ENCODE measurements at regions not wholly inside any gene's neighbourhood (a gene's known extent, or its start where the extent isn't known, plus 50 kb on each side); places are given as distances from the start of the nearest gene placed in this dataset.
"Not testable (repeated sequence)": the region's sequence is repeated elsewhere in the genome, so short reads cannot be mapped to it uniquely, and the experiment has no call there.

DNA sequence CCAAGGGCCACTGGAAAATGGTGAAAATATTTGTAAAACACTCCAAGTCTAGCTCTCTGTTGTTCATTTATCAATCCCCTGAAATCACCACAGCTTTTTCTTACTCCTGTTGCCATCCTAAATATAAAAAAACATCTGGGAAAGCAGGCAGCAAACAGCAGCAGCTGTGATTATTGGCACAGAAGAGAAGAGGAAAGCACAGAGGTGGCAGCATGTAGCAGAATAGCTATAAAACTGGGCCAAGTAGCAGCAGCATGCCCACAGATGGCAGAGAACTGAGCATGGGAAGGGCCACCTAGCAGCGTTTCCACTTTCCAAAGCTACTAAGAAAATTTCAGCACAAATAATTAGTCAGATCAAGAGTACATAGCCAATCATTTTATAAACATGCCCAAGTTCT is 307.2 kb downstream of the SLC7A11 start:
- Histone ChIP-seq H3K4me3 (ENCODE audit: low read length) (no peak overlapping the region), H3K36me3 (ENCODE audit: control insufficient read depth, insufficient read depth, low read length) (no peaks in the 10 kb centered on the region), H3K27me3 (ENCODE audit: control insufficient read depth, insufficient read depth, low read length) (no peaks in the 10 kb centered on the region), H3K4me1 (ENCODE audit: control insufficient read depth, insufficient read depth, low read length) (peaks cover 3% of the 10 kb centered on the region), H3K9me3 (replicated peaks; ENCODE audit: control insufficient read depth, low read depth, low read length) (no peaks in the 10 kb centered on the region), H3K27ac (ENCODE audit: low read length) (peak overlapping the region; percentile 44)
- no CpG with 5 or more reads among the region's 1 CpG for WGBS (ENCODE audit: insufficient coverage)
- peak; percentile 82 for DNase-seq

DNA sequence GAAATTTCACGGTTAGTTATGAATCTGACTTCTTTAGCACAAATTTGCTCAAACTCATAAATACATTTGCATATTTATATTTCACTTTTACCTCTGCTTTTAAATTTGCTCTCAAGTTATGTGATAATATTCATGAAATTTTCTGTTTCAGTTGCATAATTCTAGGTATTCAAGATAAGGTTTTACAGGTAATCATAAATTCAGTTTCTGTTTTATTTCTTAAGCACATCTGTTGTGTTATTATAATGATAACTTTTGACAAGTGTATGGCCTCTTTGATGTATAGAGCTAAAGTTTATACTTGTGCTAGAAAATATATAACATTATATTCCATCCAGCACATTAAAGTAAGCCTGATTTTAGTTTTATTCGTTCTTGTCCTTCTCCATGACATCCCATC is 308.1 kb downstream of the SLC7A11 start:
- H3K36me3 ChIP-seq (ENCODE audit: control insufficient read depth, insufficient read depth, low read length), result no peaks in the 10 kb centered on the region
- H3K27ac ChIP-seq (ENCODE audit: low read length), result no peak overlapping the region
- peaks cover 3% of the 10 kb centered on the region for H3K4me1 ChIP-seq (ENCODE audit: control insufficient read depth, insufficient read depth, low read length)
- H3K9me3 ChIP-seq (replicated peaks; ENCODE audit: control insufficient read depth, low read depth, low read length), result no peaks in the 10 kb centered on the region
- WGBS (ENCODE audit: insufficient coverage), result no CpG with 5 or more reads among the region's 2 CpGs
- H3K4me3 ChIP-seq (ENCODE audit: low read length), result no peak overlapping the region
- H3K27me3 ChIP-seq (ENCODE audit: control insufficient read depth, insufficient read depth, low read length), result no peaks in the 10 kb centered on the region
- no peak for DNase-seq

DNA sequence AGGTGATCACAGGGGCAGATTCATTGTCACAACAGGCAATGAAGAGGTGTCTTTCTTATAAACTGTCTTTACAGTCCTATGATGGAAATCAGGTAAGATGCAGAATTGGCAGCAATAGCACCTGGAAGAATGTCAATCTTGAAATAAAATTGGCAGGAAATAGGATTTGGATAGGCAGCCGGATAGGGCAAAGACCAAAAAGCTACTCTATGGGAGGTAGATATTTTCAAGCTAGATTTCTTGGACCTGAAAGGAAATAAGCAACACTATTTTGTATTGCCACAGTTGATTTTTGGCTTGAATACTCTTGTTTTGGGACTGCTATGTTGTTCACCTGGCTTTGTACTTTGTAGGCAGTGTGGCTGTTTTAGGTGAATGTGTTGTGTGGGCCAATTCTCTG is 314.2 kb downstream of the SLC7A11 start:
- Histone ChIP-seq H3K36me3 (ENCODE audit: control insufficient read depth, insufficient read depth, low read length) (no peaks in the 10 kb centered on the region), H3K4me1 (ENCODE audit: control insufficient read depth, insufficient read depth, low read length) (no peaks in the 10 kb centered on the region), H3K9me3 (replicated peaks; ENCODE audit: control insufficient read depth, low read depth, low read length) (no peaks in the 10 kb centered on the region), H3K4me3 (ENCODE audit: low read length) (no peak overlapping the region), H3K27ac (ENCODE audit: low read length) (no peak overlapping the region), H3K27me3 (ENCODE audit: control insufficient read depth, insufficient read depth, low read length) (no peaks in the 10 kb centered on the region)
- 50% methylated on average over 1 of the region's 1 CpG for WGBS (ENCODE audit: insufficient coverage)
- no peak for DNase-seq

DNA sequence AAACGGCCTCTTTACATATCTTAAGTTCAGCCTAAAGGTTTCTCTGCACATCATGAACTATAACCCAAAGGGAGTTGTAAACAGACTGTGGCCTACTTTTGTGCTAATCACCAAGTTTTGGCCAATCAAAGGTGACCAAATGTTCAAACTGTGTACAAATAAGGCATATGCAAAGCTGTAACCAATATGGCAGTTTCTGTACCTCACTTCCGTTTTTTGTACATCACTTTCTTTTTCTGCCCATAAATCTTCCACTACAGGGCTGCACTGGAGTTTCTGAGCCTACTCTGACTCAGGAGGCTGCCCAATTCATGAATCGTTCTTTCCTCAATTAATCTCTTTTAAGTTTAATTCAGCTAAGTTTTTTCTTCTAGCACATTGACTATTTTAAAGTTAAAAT is 318.7 kb downstream of the SLC7A11 start:
- Histone ChIP-seq H3K4me1 (ENCODE audit: control insufficient read depth, insufficient read depth, low read length) (no peaks in the 10 kb centered on the region), H3K9me3 (replicated peaks; ENCODE audit: control insufficient read depth, low read depth, low read length) (no peaks in the 10 kb centered on the region), H3K27me3 (ENCODE audit: control insufficient read depth, insufficient read depth, low read length) (no peaks in the 10 kb centered on the region), H3K36me3 (ENCODE audit: control insufficient read depth, insufficient read depth, low read length) (no peaks in the 10 kb centered on the region), H3K27ac (ENCODE audit: low read length) (no peak overlapping the region), H3K4me3 (ENCODE audit: low read length) (no peak overlapping the region)
- WGBS (ENCODE audit: insufficient coverage), result 50% methylated on average over 1 of the region's 3 CpGs
- no peak for DNase-seq

DNA sequence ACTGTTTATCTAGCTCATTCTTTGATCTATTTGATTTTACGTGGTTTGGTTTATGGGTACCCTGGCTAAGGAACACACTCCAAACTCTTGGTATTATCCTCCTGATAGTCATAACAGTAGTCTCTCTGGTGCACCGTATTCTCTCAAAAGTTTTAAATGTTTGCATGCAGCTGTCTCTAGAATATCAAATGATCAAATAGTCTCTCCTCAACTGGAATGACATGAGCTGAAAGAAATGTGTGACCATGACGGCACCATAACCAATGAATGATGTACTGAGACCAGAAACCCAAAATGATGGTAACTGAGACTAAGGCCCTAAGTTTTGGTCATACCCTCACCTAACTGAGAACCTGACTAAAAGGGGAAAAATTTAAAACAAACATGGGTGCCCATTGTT is 319.4 kb downstream of the SLC7A11 start:
- no CpG with 5 or more reads among the region's 3 CpGs for WGBS (ENCODE audit: insufficient coverage)
- H3K4me3 ChIP-seq (ENCODE audit: low read length), result no peak overlapping the region
- no peaks in the 10 kb centered on the region for H3K9me3 ChIP-seq (replicated peaks; ENCODE audit: control insufficient read depth, low read depth, low read length)
- no peaks in the 10 kb centered on the region for H3K27me3 ChIP-seq (ENCODE audit: control insufficient read depth, insufficient read depth, low read length)
- H3K4me1 ChIP-seq (ENCODE audit: control insufficient read depth, insufficient read depth, low read length), result no peaks in the 10 kb centered on the region
- H3K36me3 ChIP-seq (ENCODE audit: control insufficient read depth, insufficient read depth, low read length), result no peaks in the 10 kb centered on the region
- H3K27ac ChIP-seq (ENCODE audit: low read length), result no peak overlapping the region
- peak; percentile 30 for DNase-seq

DNA sequence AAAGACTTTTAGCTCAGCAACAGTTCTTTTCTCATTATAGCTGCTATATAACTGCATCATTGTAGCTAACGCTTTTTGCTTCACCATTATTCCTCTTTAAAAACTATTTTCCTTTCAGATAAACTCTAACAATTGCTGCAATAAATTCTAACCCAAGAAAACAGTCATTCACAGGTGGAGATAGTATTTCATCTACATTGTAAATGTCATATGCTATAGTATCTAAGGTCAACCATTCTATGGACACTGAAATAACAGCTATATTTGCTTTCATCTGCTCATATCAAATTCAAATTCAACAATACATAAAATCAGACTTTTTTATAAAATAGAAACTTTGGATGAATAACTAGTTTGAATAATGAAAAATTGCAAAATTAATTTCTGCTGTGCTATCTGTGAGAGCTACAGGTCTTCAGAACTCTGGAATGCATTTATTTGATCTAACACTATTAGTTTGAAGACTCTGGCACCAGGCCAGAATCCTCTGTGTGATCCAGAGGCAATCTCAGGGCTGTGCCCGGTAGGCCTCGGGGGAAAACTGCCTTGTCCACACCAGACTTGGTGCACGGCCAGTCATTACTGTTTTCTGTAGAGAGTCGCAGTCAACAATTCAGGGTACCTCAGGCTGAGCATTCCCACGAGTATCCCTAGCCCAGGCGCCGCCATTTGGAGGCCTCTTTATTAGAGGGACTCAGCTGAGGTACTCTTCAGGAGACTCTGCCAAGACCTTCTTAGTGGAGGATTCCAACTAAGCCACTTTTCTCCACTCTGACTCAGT is 332.4 kb downstream of the SLC7A11 start:
- Histone ChIP-seq H3K36me3 (ENCODE audit: control insufficient read depth, insufficient read depth, low read length) (no peaks in the 10 kb centered on the region), H3K27me3 (ENCODE audit: control insufficient read depth, insufficient read depth, low read length) (no peaks in the 10 kb centered on the region), H3K4me3 (ENCODE audit: low read length) (no peak overlapping the region), H3K27ac (ENCODE audit: low read length) (no peak overlapping the region), H3K4me1 (ENCODE audit: control insufficient read depth, insufficient read depth, low read length) (no peaks in the 10 kb centered on the region), H3K9me3 (replicated peaks; ENCODE audit: control insufficient read depth, low read depth, low read length) (no peaks in the 10 kb centered on the region)
- WGBS (ENCODE audit: insufficient coverage), result 38% methylated on average over 7 of the region's 8 CpGs
- DNase-seq, result peak; percentile 16

DNA sequence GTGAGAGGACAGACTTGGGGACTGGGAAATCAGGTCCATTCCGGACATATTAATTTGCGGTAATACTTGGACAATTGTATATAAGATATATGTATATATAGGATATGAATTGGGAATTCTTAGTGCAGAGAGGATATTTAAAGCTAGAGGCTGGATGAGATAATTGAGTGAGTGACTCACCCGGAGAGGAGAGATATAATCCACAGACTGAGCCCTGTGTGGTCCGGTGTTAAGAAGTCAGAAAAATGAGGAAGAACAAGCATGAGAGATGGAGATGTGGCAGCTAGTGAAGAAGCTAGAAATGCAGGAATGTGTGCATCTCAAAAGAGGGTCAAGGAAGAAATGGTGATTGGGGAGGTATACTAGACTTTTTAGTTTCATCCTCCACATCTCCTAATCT is 336.2 kb downstream of the SLC7A11 start:
- no peak overlapping the region for H3K27ac ChIP-seq (ENCODE audit: low read length)
- H3K27me3 ChIP-seq (ENCODE audit: control insufficient read depth, insufficient read depth, low read length), result no peaks in the 10 kb centered on the region
- H3K36me3 ChIP-seq (ENCODE audit: control insufficient read depth, insufficient read depth, low read length), result no peaks in the 10 kb centered on the region
- WGBS (ENCODE audit: insufficient coverage), result 67% methylated on average over 2 of the region's 4 CpGs
- no peak overlapping the region for H3K4me3 ChIP-seq (ENCODE audit: low read length)
- H3K4me1 ChIP-seq (ENCODE audit: control insufficient read depth, insufficient read depth, low read length), result no peaks in the 10 kb centered on the region
- H3K9me3 ChIP-seq (replicated peaks; ENCODE audit: control insufficient read depth, low read depth, low read length), result no peaks in the 10 kb centered on the region
- DNase-seq, result no peak

DNA sequence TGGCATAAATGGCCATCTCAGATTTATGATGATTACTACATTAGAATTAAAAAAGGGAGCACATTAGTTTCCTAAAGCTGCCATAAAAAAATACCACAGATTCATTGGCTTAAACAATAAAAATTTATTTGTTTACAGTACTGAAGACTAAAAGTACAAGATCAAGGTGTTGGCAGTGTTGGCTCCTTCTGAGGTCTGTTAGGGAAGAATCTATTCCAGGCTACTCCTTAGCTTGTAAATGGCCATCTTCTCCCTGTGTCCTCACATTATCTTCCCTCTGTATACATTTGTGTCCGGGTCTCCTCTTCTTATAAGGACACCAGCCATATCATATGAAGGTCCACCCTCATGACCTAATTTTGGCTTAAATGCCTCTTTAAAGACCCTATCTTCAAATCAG is 341.0 kb downstream of the SLC7A11 start:
- Histone ChIP-seq H3K4me3 (ENCODE audit: low read length) (no peak overlapping the region), H3K36me3 (ENCODE audit: control insufficient read depth, insufficient read depth, low read length) (no peaks in the 10 kb centered on the region), H3K4me1 (ENCODE audit: control insufficient read depth, insufficient read depth, low read length) (no peaks in the 10 kb centered on the region), H3K9me3 (replicated peaks; ENCODE audit: control insufficient read depth, low read depth, low read length) (no peaks in the 10 kb centered on the region), H3K27me3 (ENCODE audit: control insufficient read depth, insufficient read depth, low read length) (no peaks in the 10 kb centered on the region), H3K27ac (ENCODE audit: low read length) (no peak overlapping the region)
- WGBS (ENCODE audit: insufficient coverage), result no CpG with 5 or more reads among the region's 1 CpG
- DNase-seq, result peak; percentile 6

DNA sequence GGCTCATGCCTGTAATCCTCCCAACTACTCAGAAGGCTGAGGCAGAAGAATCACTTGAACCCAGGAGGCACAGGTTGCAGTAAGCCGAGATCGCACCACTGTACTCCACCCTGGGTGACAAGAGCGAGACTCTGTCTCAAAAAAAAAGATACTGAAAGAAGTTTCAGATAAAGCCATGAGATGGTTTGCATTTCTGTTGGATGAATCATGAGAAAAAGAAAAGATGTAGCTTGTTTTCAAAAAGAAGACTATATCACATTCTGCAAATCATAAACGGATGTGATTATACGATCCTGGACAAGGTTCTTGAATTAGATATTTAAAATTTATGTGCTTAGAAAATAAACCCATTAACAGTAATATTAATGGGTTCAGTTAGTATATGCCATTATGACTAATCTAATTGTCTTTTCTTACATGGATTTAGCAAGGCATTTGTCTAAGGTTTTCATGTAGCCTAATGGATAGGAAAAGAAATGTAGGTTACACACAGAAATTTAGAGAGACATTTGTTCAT is 345.9 kb downstream of the SLC7A11 start:
- no peaks in the 10 kb centered on the region for H3K9me3 ChIP-seq (replicated peaks; ENCODE audit: control insufficient read depth, low read depth, low read length)
- no peaks in the 10 kb centered on the region for H3K4me1 ChIP-seq (ENCODE audit: control insufficient read depth, insufficient read depth, low read length)
- no peaks in the 10 kb centered on the region for H3K27me3 ChIP-seq (ENCODE audit: control insufficient read depth, insufficient read depth, low read length)
- no peak overlapping the region for H3K27ac ChIP-seq (ENCODE audit: low read length)
- no peak for DNase-seq
- no CpG with 5 or more reads among the region's 5 CpGs for WGBS (ENCODE audit: insufficient coverage)
- H3K36me3 ChIP-seq (ENCODE audit: control insufficient read depth, insufficient read depth, low read length), result no peaks in the 10 kb centered on the region
- no peak overlapping the region for H3K4me3 ChIP-seq (ENCODE audit: low read length)

DNA sequence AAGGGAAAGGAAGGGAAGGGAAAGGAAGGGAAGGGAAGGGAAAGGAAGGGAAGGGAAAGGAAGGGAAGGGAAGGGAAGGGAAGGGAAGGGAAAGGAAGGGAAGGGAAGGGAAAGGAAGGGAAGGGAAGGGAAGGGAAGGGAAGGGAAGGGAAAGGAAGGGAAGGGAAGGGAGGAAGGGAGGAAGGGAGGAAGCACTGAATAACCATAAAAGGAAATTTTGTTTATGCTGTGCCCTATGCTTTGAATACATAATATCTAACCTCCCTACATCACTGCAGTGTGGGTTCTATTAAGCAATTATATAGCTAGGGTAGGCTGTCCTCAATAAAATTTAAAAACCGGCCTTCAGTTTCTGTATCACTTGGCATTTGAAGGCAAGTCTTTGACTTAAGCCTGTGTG is 346.6 kb downstream of the SLC7A11 start:
- DNase-seq; H3K27me3 ChIP-seq (ENCODE audit: control insufficient read depth, insufficient read depth, low read length); H3K27ac ChIP-seq (ENCODE audit: low read length); H3K36me3 ChIP-seq (ENCODE audit: control insufficient read depth, insufficient read depth, low read length); H3K4me3 ChIP-seq (ENCODE audit: low read length); H3K9me3 ChIP-seq (replicated peaks; ENCODE audit: control insufficient read depth, low read depth, low read length); H3K4me1 ChIP-seq (ENCODE audit: control insufficient read depth, insufficient read depth, low read length): not testable (repeated sequence)
- WGBS (ENCODE audit: insufficient coverage), result no CpG with 5 or more reads among the region's 1 CpG

DNA sequence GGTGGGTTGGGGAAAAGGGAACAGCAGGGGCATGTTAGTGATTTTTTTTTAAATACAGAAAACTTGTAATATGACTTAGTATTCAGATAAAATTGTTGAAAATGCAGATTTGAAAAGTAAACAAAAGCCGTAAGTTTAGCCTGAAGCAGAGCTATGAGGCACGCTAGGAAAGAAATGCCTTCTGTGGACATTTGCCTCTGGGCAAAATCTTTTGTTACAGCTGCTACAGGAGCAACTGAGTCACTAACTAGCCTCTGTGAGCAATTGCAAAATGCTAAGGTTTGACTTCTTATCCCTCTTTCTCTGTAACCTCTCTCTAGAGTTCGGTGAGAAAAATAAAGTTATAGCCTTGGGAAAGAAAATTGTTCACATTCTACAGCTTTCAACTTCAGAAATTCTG is 350.0 kb downstream of the SLC7A11 start:
- Histone ChIP-seq H3K36me3 (ENCODE audit: control insufficient read depth, insufficient read depth, low read length) (no peaks in the 10 kb centered on the region), H3K4me1 (ENCODE audit: control insufficient read depth, insufficient read depth, low read length) (no peaks in the 10 kb centered on the region), H3K27me3 (ENCODE audit: control insufficient read depth, insufficient read depth, low read length) (no peaks in the 10 kb centered on the region), H3K27ac (ENCODE audit: low read length) (no peak overlapping the region), H3K9me3 (replicated peaks; ENCODE audit: control insufficient read depth, low read depth, low read length) (no peaks in the 10 kb centered on the region), H3K4me3 (ENCODE audit: low read length) (no peak overlapping the region)
- DNase-seq, result no peak
- WGBS (ENCODE audit: insufficient coverage), result no CpG with 5 or more reads among the region's 3 CpGs
